B cell (primary cell): ENCODE measurements at regions not wholly inside any gene's neighbourhood (a gene's known extent, or its start where the extent isn't known, plus 50 kb on each side); places are given as distances from the start of the nearest gene placed in this dataset.

Source experiments
- ATAC-seq: fragments of 200-7000 bp; cut with Tn5 transposase; one replicate; pipeline ENCODE4 v1.10.0; 2021; ENCODE audit warnings: low read depth, mild to moderate bottlenecking, moderate number of reproducible peaks, moderate library complexity
- CTCF ChIA-PET: fragments of 350-600 bp; sonication (Branson Sonifier 250); formaldehyde crosslinking; loops from one replicate; lab custom pipeline; 2021; ENCODE audit warnings: antibody characterized with exemption, inconsistent platforms; lab: Charles Lee
- POLR2A ChIA-PET: fragments of 350-600 bp; sonication (Branson Sonifier 250); formaldehyde crosslinking; loops from one replicate; lab custom pipeline; 2021; ENCODE audit warnings: antibody characterized with exemption; lab: Charles Lee
- DNase-seq: peaks from one replicate; pipeline ENCODE4 v3.0.0; 2013
- H2AFZ ChIP-seq: 2 replicates; pipeline ENCODE4 v1.6.1; 2012; ENCODE audit warnings: mild to moderate bottlenecking, low read depth, low read length; ENCODE audit not compliant: insufficient read depth, poor library complexity, severe bottlenecking
- H3K27ac ChIP-seq, 2 donors: 1 replicate in 1 of 2; 2 replicates in 1 of 2; pipeline ENCODE4 v1.5.1; 2012 to 2013; ENCODE audit warnings: low read length in 2 of 2, mild to moderate bottlenecking in 2 of 2, moderate library complexity in 1 of 2
- H3K27me3 ChIP-seq, 4 experiments: fragments of 200-600 bp in 1 of 4; sonication (generic) in 1 of 4; replicated peaks in 1 of 4; 1 replicate in 2 of 4; 2 replicates in 2 of 4; pipeline versions ENCODE4 v1.6.1 to v1.7.0; 2013 to 2016; ENCODE audit warnings: low read length in 3 of 4, mild to moderate bottlenecking in 2 of 4, mixed read lengths in 1 of 4, moderate library complexity in 1 of 4; ENCODE audit not compliant: insufficient read depth in 4 of 4, control insufficient read depth in 3 of 4; ENCODE audit errors: control extremely low read depth in 1 of 4
- H3K36me3 ChIP-seq, 2 experiments: replicated peaks in 1 of 2; 1 replicate in 1 of 2; 2 replicates in 1 of 2; pipeline versions ENCODE4 v1.6.1 to v1.7.1; 2013; ENCODE audit warnings: low read length in 1 of 2; ENCODE audit not compliant: insufficient read depth in 2 of 2, control insufficient read depth in 1 of 2; ENCODE audit errors: control extremely low read depth in 1 of 2, extremely low read depth in 1 of 2
- H3K4me1 ChIP-seq, 2 donors: fragments of 200-600 bp in 1 of 2; sonication (generic) in 1 of 2; 1 replicate in 1 of 2; 2 replicates in 1 of 2; pipeline versions ENCODE4 v1.5.1 to v1.6.1; 2013 to 2017; ENCODE audit warnings: low read length in 2 of 2; ENCODE audit not compliant: control insufficient read depth in 2 of 2, insufficient read depth in 2 of 2
- H3K4me2 ChIP-seq: replicated peaks from 2 replicates; pipeline ENCODE3; 2012; ENCODE audit warnings: mild to moderate bottlenecking, low read depth, low read length; ENCODE audit not compliant: poor library complexity, severe bottlenecking
- H3K4me3 ChIP-seq, 5 experiments: fragments of 200-600 bp in 1 of 5; sonication (generic) in 1 of 5; 1 replicate in 3 of 5; 2 replicates in 2 of 5; pipeline versions ENCODE4 v1.5.1 to v1.7.0; 2011 to 2016; ENCODE audit warnings: low read length in 4 of 5, mild to moderate bottlenecking in 4 of 5, low read depth in 2 of 5, control low read depth in 1 of 5, moderate library complexity in 1 of 5; ENCODE audit not compliant: insufficient read depth in 1 of 5; ENCODE audit errors: control extremely low read depth in 1 of 5, extremely low read depth in 1 of 5
- H3K79me2 ChIP-seq: fragments of 200-600 bp; sonication (generic); one replicate; pipeline ENCODE4 v1.6.0; 2016; ENCODE audit warnings: low read length; ENCODE audit not compliant: control insufficient read depth, insufficient read depth
- H3K9ac ChIP-seq: fragments of 200-600 bp; sonication (generic); 2 replicates; pipeline ENCODE4 v1.6.1; 2017; ENCODE audit warnings: mild to moderate bottlenecking, low read length, moderate library complexity
- H3K9me3 ChIP-seq, 3 donors: one replicate each; pipeline versions ENCODE4 v1.6.1 to v1.7.1; 2013; ENCODE audit warnings: low read length in 2 of 3; ENCODE audit not compliant: control insufficient read depth in 2 of 3, insufficient read depth in 1 of 3; ENCODE audit errors: control extremely low read depth in 1 of 3
- H4K20me1 ChIP-seq: 2 replicates; pipeline ENCODE4 v1.6.0; 2012; ENCODE audit warnings: mild to moderate bottlenecking, low read length; ENCODE audit not compliant: insufficient read depth, control insufficient read depth, poor library complexity, severe bottlenecking
- H3K27ac Mint-ChIP-seq: one replicate; pipeline ENCODE4 v1.8.0; 2021; ENCODE audit warnings: mixed read lengths
- H3K27me3 Mint-ChIP-seq: one replicate; pipeline ENCODE4 v1.8.0; 2021; ENCODE audit warnings: mixed read lengths
- H3K4me1 Mint-ChIP-seq: one replicate; pipeline ENCODE4 v1.8.0; 2021; ENCODE audit warnings: mixed read lengths
- H3K4me3 Mint-ChIP-seq: one replicate; pipeline ENCODE4 v1.8.0; 2021; ENCODE audit warnings: mixed read lengths
- H3K9me3 Mint-ChIP-seq: one replicate; pipeline ENCODE4 v1.8.0; 2022; ENCODE audit warnings: mixed read lengths; ENCODE audit not compliant: insufficient read depth
- CTCF ChIP-seq: fragments of 200-600 bp; IDR thresholded peaks from one replicate; pipeline ENCODE4 v1.8.0; 2022; ENCODE audit warnings: antibody characterized with exemption, mild to moderate bottlenecking
- EZH2 ChIP-seq: IDR thresholded peaks from 2 replicates; pipeline ENCODE4 v1.6.1; 2012; ENCODE audit warnings: borderline replicate concordance, low read depth, mild to moderate bottlenecking, moderate library complexity, low read length; ENCODE audit not compliant: insufficient read depth, poor library complexity, severe bottlenecking
- whole genome bisulfite sequencing: methylation state at CpG from one replicate; pipeline ENCODE4 v1.1.5; 2013; ENCODE audit warnings: missing lambda C conversion rate; ENCODE audit not compliant: insufficient coverage; 5-methylcytosine and 5-hydroxymethylcytosine counted together
- intact Hi-C: fragments of 100-400 bp; cut with micrococcal nuclease; formaldehyde crosslinking; loops from one replicate; pipeline ENCODE4 v1.10.0; 2022

- no CpG with 5 or more reads among the region's 3 CpGs for WGBS
- no peaks in the 10 kb centered on the region for H3K36me3 ChIP-seq
- H3K9me3 Mint-ChIP-seq: no peaks in the 10 kb centered on the region
- peak overlapping the region; percentile 2 for H3K27ac Mint-ChIP-seq
- H3K4me1 Mint-ChIP-seq: peaks cover 19% of the 10 kb centered on the region
- H3K9me3 ChIP-seq: peaks cover 0 to 4% (median 0%) of the 10 kb centered on the region in 3 donors
- H3K4me3 Mint-ChIP-seq: no peak overlapping the region
- H3K4me1 ChIP-seq: peaks cover 13 to 15% of the 10 kb centered on the region in 2 donors
- H3K27ac ChIP-seq: no peak overlapping the region
- DNase-seq (peak; percentile 51), ATAC-seq (peak; percentile 31)
- CTCF ChIA-PET: no interaction called here
- no peak overlapping the region for H3K9ac ChIP-seq
- no peaks in the 10 kb centered on the region for H4K20me1 ChIP-seq
- H3K4me3 ChIP-seq: no peak overlapping the region
- POLR2A ChIA-PET: no interaction called here
- no peaks in the 10 kb centered on the region for H3K79me2 ChIP-seq
- H3K27me3 Mint-ChIP-seq: no peaks in the 10 kb centered on the region
- H3K4me2 ChIP-seq: no peak overlapping the region
- peak overlapping the region; percentile 14 for H2AFZ ChIP-seq
- no peak for TF ChIP-seq EZH2
- TF ChIP-seq CTCF: no peak
- no peaks in the 10 kb centered on the region for H3K27me3 ChIP-seq
- intact Hi-C loops: no loop called here
These were observed 112.2 kb upstream of the SLC4A7 start for GRCh38 chr3:27596334-27596841.

- POLR2A ChIA-PET: no interaction called here
- Histone ChIP-seq H4K20me1 (no peaks in the 10 kb centered on the region), H3K4me2 (no peak overlapping the region), H3K27me3 (no peaks in the 10 kb centered on the region), H3K4me3 (no peak overlapping the region), H3K36me3 (no peaks in the 10 kb centered on the region), H3K9ac (no peak overlapping the region), H3K4me1 (peaks cover 24 to 30% of the 10 kb centered on the region in 2 donors), H3K79me2 (no peaks in the 10 kb centered on the region), H3K27ac (no peak overlapping the region), H2AFZ (no peak overlapping the region), H3K9me3 (no peaks in the 10 kb centered on the region)
- no peak overlapping the region for H3K4me3 Mint-ChIP-seq
- no peak for ATAC-seq
- TF ChIP-seq CTCF (no peak), EZH2 (no peak)
- no peaks in the 10 kb centered on the region for H3K27me3 Mint-ChIP-seq
- CTCF ChIA-PET: no interaction called here
- intact Hi-C loops: no loop called here
- H3K27ac Mint-ChIP-seq: no peak overlapping the region
- no CpG with 5 or more reads among the region's 1 CpG for WGBS
- no peak for DNase-seq
- no peaks in the 10 kb centered on the region for H3K9me3 Mint-ChIP-seq
- H3K4me1 Mint-ChIP-seq: peaks cover 37% of the 10 kb centered on the region
These were observed 110.0 kb upstream of the SLC4A7 start for GRCh38 chr3:27594096-27594690.
